Endothelial cell of umbilical vein (primary cell): ENCODE measurements at regions not wholly inside any gene's neighbourhood (a gene's known extent, or its start where the extent isn't known, plus 50 kb on each side); places are given as distances from the start of the nearest gene placed in this dataset.

Experiments
- BruUV-seq: library from RNA; stranded (reverse); fragments of 400-500 nt; replicated peaks from 2 replicates; lab custom pipeline; 2021; lab: Mats Ljungman, UMichigan
- CTCF ChIA-PET: fragments of 300-600, 350-600 bp; sonication (Branson Sonifier 250); formaldehyde crosslinking; loops from one replicate; lab custom pipeline; 2021; ENCODE audit warnings: antibody characterized with exemption, inconsistent platforms; lab: Charles Lee
- POLR2A ChIA-PET: fragments of 300-600, 350-600 bp; sonication (Branson Sonifier 250); formaldehyde crosslinking; loops from one replicate; lab custom pipeline; 2021; ENCODE audit warnings: antibody characterized with exemption, inconsistent platforms; lab: Charles Lee
- DNase-seq: peaks from one replicate; pipeline ENCODE4 v3.0.0-alpha.2; 2011; ENCODE audit warnings: low read depth, low spot score
- FAIRE-seq: peaks from 2 replicates; lab custom pipeline; 2011; peaks lifted over from hg19 to GRCh38; lab: Jason Lieb, UNC
- H2AFZ ChIP-seq: 2 replicates; pipeline ENCODE4 v1.6.0; 2012; ENCODE audit warnings: low read depth, low read length, control low read depth, inconsistent platforms
- H3K27ac ChIP-seq: 2 replicates; pipeline ENCODE4 v1.5.1; 2011; ENCODE audit warnings: low read depth, mild to moderate bottlenecking, control low read depth, low read length, moderate library complexity; ENCODE audit not compliant: insufficient read depth
- H3K27me3 ChIP-seq, 2 experiments: 2 replicates each; pipeline versions ENCODE4 v1.6.0 to v1.6.1; 2011; ENCODE audit warnings: low read length in 2 of 2, mixed read lengths in 1 of 2; ENCODE audit not compliant: control insufficient read depth in 2 of 2, insufficient read depth in 2 of 2
- H3K36me3 ChIP-seq, 2 experiments: 2 replicates in 1 of 2; 3 replicates in 1 of 2; pipeline ENCODE4 v1.5.1; 2011; ENCODE audit warnings: low read length in 2 of 2, mild to moderate bottlenecking in 1 of 2, moderate library complexity in 1 of 2; ENCODE audit not compliant: control insufficient read depth in 2 of 2, insufficient read depth in 2 of 2; ENCODE audit errors: extremely low read depth in 1 of 2
- H3K4me1 ChIP-seq: 3 replicates; pipeline ENCODE4 v1.5.1; 2011; ENCODE audit warnings: mild to moderate bottlenecking, low read length; ENCODE audit not compliant: control insufficient read depth, insufficient read depth; ENCODE audit errors: extremely low read depth
- H3K4me2 ChIP-seq: 2 replicates; pipeline ENCODE4 v1.6.1; 2011; ENCODE audit warnings: low read length, control low read depth, mixed read lengths; ENCODE audit not compliant: insufficient read depth
- H3K4me3 ChIP-seq, 3 experiments: fragments of 200-600 bp in 1 of 3; sonication (generic), shearing (Covaris generic) in 1 of 3; replicated peaks in 1 of 3; 2 replicates each; pipeline ENCODE4 v1.5.1; 2011 to 2016; ENCODE audit warnings: control low read depth in 3 of 3, low read length in 3 of 3, mild to moderate bottlenecking in 2 of 3, inconsistent platforms in 1 of 3, low read depth in 1 of 3, moderate library complexity in 1 of 3; ENCODE audit not compliant: insufficient read depth in 1 of 3
- H3K79me2 ChIP-seq: 2 replicates; pipeline ENCODE4 v1.6.0; 2012; ENCODE audit warnings: low read length, inconsistent platforms; ENCODE audit not compliant: control insufficient read depth, insufficient read depth
- H3K9ac ChIP-seq: replicated peaks from 2 replicates; pipeline ENCODE3; 2011; ENCODE audit warnings: low read length, control low read depth; ENCODE audit not compliant: insufficient read depth; ENCODE audit errors: extremely low read depth
- H3K9me1 ChIP-seq: replicated peaks from 3 replicates; pipeline ENCODE4 v1.6.0; 2011; ENCODE audit warnings: mild to moderate bottlenecking, low read length; ENCODE audit not compliant: control insufficient read depth, insufficient read depth; ENCODE audit errors: extremely low read depth
- H3K9me3 ChIP-seq: replicated peaks from 2 replicates; pipeline ENCODE4 v1.5.1; 2012; ENCODE audit warnings: low read length, inconsistent platforms; ENCODE audit not compliant: control insufficient read depth, insufficient read depth
- H4K20me1 ChIP-seq: replicated peaks from 2 replicates; pipeline ENCODE3; 2011; ENCODE audit warnings: mild to moderate bottlenecking, low read length; ENCODE audit not compliant: control insufficient read depth, insufficient read depth; ENCODE audit errors: extremely low read depth
- CTCF ChIP-seq, 2 donors: IDR thresholded peaks; 1 replicate in 1 of 2; 2 replicates in 1 of 2; pipeline ENCODE4 v1.5.1; 2011; ENCODE audit warnings: low read length in 2 of 2, mild to moderate bottlenecking in 2 of 2, moderate library complexity in 2 of 2, control low read depth in 1 of 2, inconsistent platforms in 1 of 2, low read depth in 1 of 2; ENCODE audit not compliant: insufficient read depth in 1 of 2; ENCODE audit errors: extremely low read depth in 1 of 2
- EZH2 ChIP-seq: IDR thresholded peaks from 2 replicates; pipeline ENCODE4 v1.6.1; 2012; ENCODE audit warnings: borderline replicate concordance, low read depth, mild to moderate bottlenecking, moderate library complexity, low read length, inconsistent platforms; ENCODE audit not compliant: severe bottlenecking
- FOS ChIP-seq: IDR thresholded peaks from 2 replicates; pipeline ENCODE4 v1.6.1; 2011; ENCODE audit warnings: mild to moderate bottlenecking, low read length, moderate library complexity, borderline replicate concordance; ENCODE audit not compliant: insufficient read depth
- GATA2 ChIP-seq: IDR thresholded peaks from 2 replicates; pipeline ENCODE4 v1.7.0; 2011; ENCODE audit warnings: low read depth, mild to moderate bottlenecking, moderate library complexity, mixed read lengths, low read length; ENCODE audit not compliant: insufficient read length, insufficient read depth
- JUN ChIP-seq: IDR thresholded peaks from 2 replicates; pipeline ENCODE4 v1.6.1; 2011; ENCODE audit warnings: borderline replicate concordance, low read depth; ENCODE audit not compliant: insufficient read length, insufficient read depth
- MAX ChIP-seq: IDR thresholded peaks from 2 replicates; pipeline ENCODE4 v1.6.1; 2011; ENCODE audit not compliant: insufficient read depth, insufficient read length
- MYC ChIP-seq: IDR thresholded peaks from one replicate; pipeline ENCODE4 v1.6.1; 2011; ENCODE audit warnings: mild to moderate bottlenecking, low read depth, low read length
- POLR2A ChIP-seq: IDR thresholded peaks from 2 replicates; pipeline ENCODE4 v1.6.1; 2012; ENCODE audit warnings: low read depth, mild to moderate bottlenecking, control low read depth, low read length
- POLR2AphosphoS5 ChIP-seq: IDR thresholded peaks from 2 replicates; pipeline ENCODE4 v1.6.1; 2012; ENCODE audit warnings: low read depth, mild to moderate bottlenecking, control low read depth, low read length, moderate library complexity; ENCODE audit not compliant: insufficient read depth
- dilution Hi-C: fragments of 300-500 bp; cut with MboI; formaldehyde crosslinking; loops from one replicate; pipeline ENCODE4 v1.15.0; 2019; ENCODE audit warnings: low sequenced_read_pairs; ENCODE audit not compliant: extremely low pct_ligation_motif_present
- intact Hi-C: fragments of 100-400 bp; cut with micrococcal nuclease; formaldehyde crosslinking; loops from one replicate; pipeline ENCODE4 v1.10.0; 2022

GRCh38 chr12:108016022-108016564 lies 113.0 kb upstream of the WSCD2 start:
- no peak for TF ChIP-seq GATA2
- no peak for TF ChIP-seq MYC
- TF ChIP-seq POLR2A = no peak
- no peak for TF ChIP-seq POLR2AphosphoS5
- no peak for TF ChIP-seq JUN
- no peak for TF ChIP-seq MAX
- TF ChIP-seq FOS = no peak
- TF ChIP-seq CTCF (IDR thresholded peaks at IDR 0.05; ENCODE audit: extremely low read depth in 1 of 2, insufficient read depth in 1 of 2, low read depth in 1 of 2, low read length in 2 of 2) = no peak
- TF ChIP-seq EZH2 = no peak
- no peak overlapping the region for H3K27ac ChIP-seq
- no peak overlapping the region for H3K4me3 ChIP-seq
- no peak overlapping the region for H3K9ac ChIP-seq
- BruUV-seq = no TSS peak
- POLR2A ChIA-PET = no interaction called here
- no peak overlapping the region for H3K4me2 ChIP-seq
- H3K36me3 ChIP-seq = no peaks in the 10 kb centered on the region
- dilution Hi-C loops = no loop called here
- H3K9me3 ChIP-seq = no peaks in the 10 kb centered on the region
- DNase-seq = no peak
- CTCF ChIA-PET = no interaction called here
- intact Hi-C loops = no loop called here
- H3K9me1 ChIP-seq = no peaks in the 10 kb centered on the region
- no peak for FAIRE-seq
- H3K4me1 ChIP-seq = no peaks in the 10 kb centered on the region
- no peaks in the 10 kb centered on the region for H3K27me3 ChIP-seq
- no peaks in the 10 kb centered on the region for H3K79me2 ChIP-seq
- no peaks in the 10 kb centered on the region for H4K20me1 ChIP-seq
- no peak overlapping the region for H2AFZ ChIP-seq
